Gastrocnemius medialis (tissue), 4 donors: ENCODE measurements at regions not wholly inside any gene's neighbourhood (a gene's known extent, or its start where the extent isn't known, plus 50 kb on each side); places are given as distances from the start of the nearest gene placed in this dataset.

ENCODE experiments used
- ATAC-seq, 2 donors: fragments of 150-250 bp; one replicate each; pipeline ENCODE4 v1.9.1; 2016
- DNase-seq, 2 donors: peaks; one replicate each; pipeline ENCODE4 v3.0.0-alpha.2; 2019
- H3K27ac ChIP-seq, 4 donors: fragments of 200-600 bp; sonication (generic); 1 replicate in 1 of 4; 2 replicates in 3 of 4; pipeline ENCODE4 v1.5.1; 2016 to 2018; ENCODE audit warnings: mild to moderate bottlenecking in 2 of 4, moderate library complexity in 1 of 4
- H3K27me3 ChIP-seq, 3 donors: fragments of 200-600 bp; sonication (generic) in 2 of 3; 1 replicate in 1 of 3; 2 replicates in 2 of 3; pipeline versions ENCODE4 v1.5.1 to v1.6.0; 2016 to 2019; ENCODE audit warnings: mild to moderate bottlenecking in 1 of 3, moderate library complexity in 1 of 3
- H3K36me3 ChIP-seq, 2 donors: fragments of 200-600 bp; sonication (generic) in 1 of 2; one replicate each; pipeline ENCODE4 v1.5.1; 2017 to 2018
- H3K4me1 ChIP-seq, 2 donors: fragments of 200-600 bp; sonication (generic) in 1 of 2; one replicate each; pipeline ENCODE4 v1.5.1; 2016 to 2017; ENCODE audit warnings: mild to moderate bottlenecking in 2 of 2
- H3K4me3 ChIP-seq, 4 donors: fragments of 200-600 bp; sonication (generic) in 3 of 4; 1 replicate in 1 of 4; 2 replicates in 3 of 4; pipeline ENCODE4 v1.5.1; 2016 to 2019; ENCODE audit warnings: mild to moderate bottlenecking in 2 of 4
- H3K9me3 ChIP-seq, 3 donors: fragments of 200-600 bp; sonication (generic) in 2 of 3; 1 replicate in 1 of 3; 2 replicates in 2 of 3; pipeline ENCODE4 v1.5.1; 2016 to 2019
- CTCF ChIP-seq, 5 experiments: fragments of 450-650 bp in 3 of 5; fragments of 200-600 bp in 2 of 5; sonication (generic) in 2 of 5; IDR thresholded peaks in 4 of 5; conservative IDR thresholded peaks in 1 of 5; 1 replicate in 4 of 5; 2 replicates in 1 of 5; pipeline ENCODE4 v1.5.1; 2016 to 2019; ENCODE audit warnings: antibody characterized with exemption in 5 of 5, mild to moderate bottlenecking in 3 of 5, moderate library complexity in 3 of 5
- POLR2A ChIP-seq, 2 donors: fragments of 450-650 bp; IDR thresholded peaks; one replicate each; pipeline ENCODE4 v1.6.1; 2017; ENCODE audit warnings: antibody characterized with exemption in 2 of 2, mild to moderate bottlenecking in 2 of 2, moderate library complexity in 2 of 2
- in situ Hi-C, 4 donors: fragments of 200-750 bp; cut with MboI; loops; one replicate each; pipeline versions ENCODE4 v1.15.0 to v1.8.0; 2017; ENCODE audit warnings: low sequenced_read_pairs in 4 of 4
- intact Hi-C: fragments of 100-400 bp; cut with DNase I; formaldehyde crosslinking; loops from one replicate; pipeline ENCODE4 v1.15.1; 2023; ENCODE audit warnings: low total_unique reads

- H3K9me3 ChIP-seq: no peaks in the 10 kb centered on the region
- in situ Hi-C loops: no loop called here
- intact Hi-C loops: no loop called here
- DNase-seq (no peak), ATAC-seq (no peak)
- no peak for TF ChIP-seq CTCF (IDR thresholded peaks at IDR 0.05 in 4 of 5, conservative IDR thresholded peaks at IDR 0.05 in 1 of 5)
- TF ChIP-seq POLR2A (IDR thresholded peaks at IDR 0.05): no peak
- no peak overlapping the region for H3K27ac ChIP-seq
- no peak overlapping the region for H3K4me3 ChIP-seq
- H3K36me3 ChIP-seq: no peaks in the 10 kb centered on the region
- no peaks in the 10 kb centered on the region for H3K4me1 ChIP-seq
- no peaks in the 10 kb centered on the region for H3K27me3 ChIP-seq
These were observed 622.8 kb downstream of the DACH1 start for GRCh38 chr13:71244161-71244560.

- in situ Hi-C loops: no loop called here
- Histone ChIP-seq H3K36me3 (no peaks in the 10 kb centered on the region), H3K27me3 (no peaks in the 10 kb centered on the region), H3K27ac (peak overlapping the region in 1 of 4 donors; percentile 31), H3K4me3 (no peak overlapping the region), H3K9me3 (no peaks in the 10 kb centered on the region), H3K4me1 (no peaks in the 10 kb centered on the region)
- TF ChIP-seq POLR2A (IDR thresholded peaks at IDR 0.05) (no peak), CTCF (IDR thresholded peaks at IDR 0.05 in 4 of 5, conservative IDR thresholded peaks at IDR 0.05 in 1 of 5) (no peak)
- no peak for ATAC-seq
- intact Hi-C loops: no loop called here
- no peak for DNase-seq
These were observed 624.8 kb downstream of the DACH1 start for GRCh38 chr13:71242201-71242600.

- no peak for ATAC-seq
These were observed 626.1 kb downstream of the DACH1 start for GRCh38 chr13:71240911-71241310.

GRCh38 chr13:71237332-71237731 lies 629.7 kb downstream of the DACH1 start:
- no peaks in the 10 kb centered on the region for H3K27me3 ChIP-seq
- no peaks in the 10 kb centered on the region for H3K4me1 ChIP-seq
- no peaks in the 10 kb centered on the region for H3K36me3 ChIP-seq
- in situ Hi-C loops (no loop called here), intact Hi-C loops (no loop called here)
- no peak overlapping the region for H3K27ac ChIP-seq
- no peak for TF ChIP-seq CTCF (IDR thresholded peaks at IDR 0.05 in 4 of 5, conservative IDR thresholded peaks at IDR 0.05 in 1 of 5)
- no peak for TF ChIP-seq POLR2A (IDR thresholded peaks at IDR 0.05)
- ATAC-seq: no peak
- H3K4me3 ChIP-seq: no peak overlapping the region
- no peaks in the 10 kb centered on the region for H3K9me3 ChIP-seq
- no peak for DNase-seq

More at GRCh38 chr13:71240911-71241310, 626.1 kb downstream of the DACH1 start:
- in situ Hi-C loops (no loop called here), intact Hi-C loops (no loop called here)
- Histone ChIP-seq H3K4me1 (no peaks in the 10 kb centered on the region), H3K27me3 (no peaks in the 10 kb centered on the region), H3K27ac (no peak overlapping the region), H3K4me3 (no peak overlapping the region), H3K9me3 (no peaks in the 10 kb centered on the region), H3K36me3 (no peaks in the 10 kb centered on the region)
- TF ChIP-seq CTCF (IDR thresholded peaks at IDR 0.05 in 4 of 5, conservative IDR thresholded peaks at IDR 0.05 in 1 of 5) (peak in 2 of 5 experiments; percentile 31 to 38), POLR2A (IDR thresholded peaks at IDR 0.05) (no peak)
- no peak for DNase-seq

GRCh38 chr13:71219698-71220415 lies 647.1 kb downstream of the DACH1 start:
- no peaks in the 10 kb centered on the region for H3K9me3 ChIP-seq
- no peaks in the 10 kb centered on the region for H3K4me1 ChIP-seq
- in situ Hi-C loops: no loop called here
- H3K4me3 ChIP-seq: no peak overlapping the region
- DNase-seq (no peak), ATAC-seq (no peak)
- H3K27me3 ChIP-seq: no peaks in the 10 kb centered on the region
- no peaks in the 10 kb centered on the region for H3K36me3 ChIP-seq
- no peak for TF ChIP-seq CTCF (IDR thresholded peaks at IDR 0.05 in 4 of 5, conservative IDR thresholded peaks at IDR 0.05 in 1 of 5)
- H3K27ac ChIP-seq: no peak overlapping the region
- intact Hi-C loops: no loop called here
